ENCODE measurements at regions not wholly inside any gene's neighbourhood (a gene's known extent, or its start where the extent isn't known, plus 50 kb on each side); places are given as distances from the start of the nearest gene placed in this dataset.

DNA sequence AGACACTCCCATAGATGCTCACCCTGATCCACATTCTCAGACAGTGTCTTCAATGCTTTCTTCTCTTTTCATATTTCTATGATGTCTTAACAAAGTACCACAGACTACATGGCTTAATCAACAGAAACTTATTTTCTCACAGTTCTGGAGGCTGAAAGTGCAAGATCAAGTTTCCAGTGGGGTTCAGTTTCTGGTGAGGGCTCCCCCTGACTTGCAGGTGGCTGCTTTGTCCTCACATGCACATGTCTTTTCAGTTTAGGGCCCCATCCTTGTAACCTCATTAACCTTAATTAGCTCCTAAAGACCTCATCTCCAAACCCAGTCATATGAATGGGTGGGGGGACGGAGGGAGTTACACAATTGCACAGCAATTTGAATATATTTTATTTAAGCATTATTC is 335.8 kb downstream of the AASDHPPT start:
- no peaks in the 10 kb centered on the region for H3K4me1 ChIP-seq (ENCODE audit: control insufficient read depth, insufficient read depth, low read length)

DNA sequence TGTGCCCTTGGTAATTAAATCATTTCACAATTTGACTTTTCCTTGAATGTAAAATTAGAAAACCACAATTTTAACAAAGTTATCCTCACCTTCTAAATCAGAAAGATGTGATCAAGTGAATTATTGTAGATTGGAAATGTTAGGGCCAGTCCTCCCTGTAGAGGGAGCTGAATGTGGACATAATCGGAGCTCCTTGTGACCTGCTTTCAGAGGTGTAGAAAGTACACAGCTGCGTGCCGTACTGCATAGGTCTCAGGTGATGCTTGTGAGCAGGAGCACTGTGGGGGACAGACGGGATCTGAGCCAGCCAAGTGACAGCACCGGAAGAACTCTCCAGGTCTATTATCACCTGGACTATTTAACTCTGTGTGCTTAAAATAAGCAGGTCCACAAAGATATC is 338.0 kb downstream of the AASDHPPT start:
- no peaks in the 10 kb centered on the region for H3K27me3 ChIP-seq (ENCODE audit: control insufficient read depth, insufficient read depth, low read length)
- H3K4me2 ChIP-seq (ENCODE audit: low read length), result no peak overlapping the region
- no peak overlapping the region for H3K9ac ChIP-seq (ENCODE audit: low read depth, low read length)
- H3K4me1 ChIP-seq (ENCODE audit: control insufficient read depth, insufficient read depth, low read length), result peaks cover 6% of the 10 kb centered on the region
- H3K9me3 ChIP-seq (replicated peaks; ENCODE audit: low read length), result no peaks in the 10 kb centered on the region
- no peak overlapping the region for H3K4me3 ChIP-seq (ENCODE audit: low read length)
- no peaks in the 10 kb centered on the region for H3K36me3 ChIP-seq (ENCODE audit: insufficient read depth, low read length)

More for the DNA sequence above, 335.8 kb downstream of the AASDHPPT start:
- Histone ChIP-seq H3K36me3 (ENCODE audit: insufficient read depth, low read length) (no peaks in the 10 kb centered on the region), H3K9me3 (replicated peaks; ENCODE audit: low read length) (no peaks in the 10 kb centered on the region), H3K4me3 (ENCODE audit: low read length) (no peak overlapping the region), H3K4me2 (ENCODE audit: low read length) (no peak overlapping the region), H3K9ac (ENCODE audit: low read depth, low read length) (no peak overlapping the region), H3K27me3 (ENCODE audit: control insufficient read depth, insufficient read depth, low read length) (no peaks in the 10 kb centered on the region)

DNA sequence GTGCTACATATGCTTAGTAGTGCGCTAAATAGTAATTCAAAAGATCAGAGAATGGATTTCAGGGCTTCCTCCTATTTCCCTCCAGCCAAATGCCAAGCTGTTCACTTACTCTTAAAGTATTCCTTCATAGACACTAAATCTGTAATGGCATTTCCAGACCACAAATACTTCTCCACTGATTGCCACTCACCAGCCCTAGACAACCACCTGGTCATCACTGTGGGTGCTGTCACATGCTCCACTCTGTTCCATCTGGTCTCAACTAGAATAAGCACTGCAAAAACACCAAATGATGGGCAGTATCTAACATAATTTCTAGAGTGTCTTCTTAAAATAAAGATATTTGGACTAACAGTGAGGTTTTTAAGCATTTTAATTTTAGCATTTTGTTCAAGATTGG is 341.3 kb downstream of the AASDHPPT start:
- Histone ChIP-seq H3K27me3 (ENCODE audit: control insufficient read depth, insufficient read depth, low read length) (no peaks in the 10 kb centered on the region), H3K4me2 (ENCODE audit: low read length) (no peak overlapping the region), H3K4me3 (ENCODE audit: low read length) (no peak overlapping the region), H3K4me1 (ENCODE audit: control insufficient read depth, insufficient read depth, low read length) (peaks cover 10% of the 10 kb centered on the region), H3K9ac (ENCODE audit: low read depth, low read length) (no peak overlapping the region), H3K36me3 (ENCODE audit: insufficient read depth, low read length) (no peaks in the 10 kb centered on the region), H3K9me3 (replicated peaks; ENCODE audit: low read length) (no peaks in the 10 kb centered on the region)

DNA sequence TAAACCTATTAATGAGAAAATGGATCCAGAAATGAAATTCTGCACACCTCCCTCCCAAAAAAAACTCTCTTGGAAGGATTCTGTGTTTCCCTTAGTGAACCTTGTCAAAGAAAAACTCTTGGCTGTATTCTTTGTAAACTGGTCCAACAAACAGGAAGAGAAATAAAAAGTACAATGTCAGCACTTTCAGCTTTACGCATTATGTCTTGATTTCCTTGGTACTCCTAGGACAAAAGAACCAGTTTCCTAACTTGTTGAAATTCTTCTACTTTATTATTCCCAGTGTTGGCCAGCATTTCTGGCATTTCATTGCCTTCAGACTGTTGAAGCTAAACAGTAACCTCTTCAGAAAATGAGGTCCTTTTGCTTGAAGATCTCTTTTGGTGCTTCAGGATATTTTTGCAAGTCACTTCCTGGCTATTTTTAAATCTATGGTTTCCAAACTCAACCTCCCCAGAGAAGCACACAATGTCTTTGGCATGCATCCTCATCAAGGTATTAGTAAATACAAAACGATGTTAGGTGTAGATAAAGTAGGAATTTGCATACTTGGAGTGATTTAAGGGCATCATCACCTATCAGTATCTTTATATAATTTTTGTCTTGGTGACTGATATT is 342.7 kb downstream of the AASDHPPT start:
- no peak overlapping the region for H3K9ac ChIP-seq (ENCODE audit: low read depth, low read length)
- no peaks in the 10 kb centered on the region for H3K27me3 ChIP-seq (ENCODE audit: control insufficient read depth, insufficient read depth, low read length)
- peaks cover 20% of the 10 kb centered on the region for H3K4me1 ChIP-seq (ENCODE audit: control insufficient read depth, insufficient read depth, low read length)
- no peaks in the 10 kb centered on the region for H3K9me3 ChIP-seq (replicated peaks; ENCODE audit: low read length)
- H3K4me3 ChIP-seq (ENCODE audit: low read length), result no peak overlapping the region
- no peak overlapping the region for H3K4me2 ChIP-seq (ENCODE audit: low read length)
- no peaks in the 10 kb centered on the region for H3K36me3 ChIP-seq (ENCODE audit: insufficient read depth, low read length)

DNA sequence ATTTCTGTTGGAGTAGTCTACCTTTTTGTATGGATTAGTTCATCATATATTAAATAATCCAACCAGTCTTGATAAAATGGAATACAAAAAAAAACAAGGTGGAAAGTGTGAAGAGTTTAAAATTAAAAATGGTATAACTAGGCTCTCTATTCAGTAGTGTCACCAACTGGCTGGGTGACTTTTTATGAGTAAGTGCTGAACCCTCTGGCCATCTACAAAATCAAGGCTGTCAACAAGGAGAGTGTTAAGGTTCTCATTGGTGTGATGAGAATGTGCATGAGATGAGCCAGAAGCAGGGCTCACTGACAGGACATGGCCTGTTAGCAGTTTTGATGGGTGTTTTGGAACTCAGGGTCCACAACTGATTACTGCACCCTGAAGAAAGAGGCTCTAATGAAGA is 343.2 kb downstream of the AASDHPPT start:
- no peaks in the 10 kb centered on the region for H3K9me3 ChIP-seq (replicated peaks; ENCODE audit: low read length)
- no peak overlapping the region for H3K9ac ChIP-seq (ENCODE audit: low read depth, low read length)
- H3K4me1 ChIP-seq (ENCODE audit: control insufficient read depth, insufficient read depth, low read length), result peaks cover 20% of the 10 kb centered on the region
- H3K36me3 ChIP-seq (ENCODE audit: insufficient read depth, low read length), result no peaks in the 10 kb centered on the region
- no peak overlapping the region for H3K4me3 ChIP-seq (ENCODE audit: low read length)
- no peak overlapping the region for H3K4me2 ChIP-seq (ENCODE audit: low read length)
- H3K27me3 ChIP-seq (ENCODE audit: control insufficient read depth, insufficient read depth, low read length), result no peaks in the 10 kb centered on the region

DNA sequence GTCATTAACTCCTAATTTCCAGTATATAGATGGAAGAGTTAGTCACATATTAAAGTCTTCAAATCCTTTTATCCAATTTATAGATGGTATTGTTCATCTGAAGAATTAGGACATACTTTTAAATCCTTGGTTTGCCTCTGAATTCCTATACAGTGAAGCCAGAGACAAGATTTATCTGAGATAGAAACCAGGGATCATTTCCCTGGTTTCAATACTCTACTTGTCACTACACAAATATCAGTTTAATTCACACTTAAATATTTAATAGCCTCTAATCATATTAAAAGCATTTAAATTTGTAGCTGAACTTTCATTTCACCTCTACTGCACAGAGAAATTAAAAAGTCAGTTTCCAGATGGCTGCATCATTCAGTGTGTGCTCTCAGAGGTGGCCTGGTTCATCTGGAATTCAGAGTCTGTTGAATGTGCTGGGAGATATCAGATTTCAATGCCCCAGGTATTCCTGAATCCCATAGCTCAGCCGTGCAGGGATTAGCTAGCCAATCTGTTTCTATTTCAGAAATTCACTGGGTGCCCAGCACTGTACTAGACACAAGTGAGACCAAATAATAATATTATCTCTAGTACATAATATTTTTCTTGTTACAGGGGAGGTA is 344.3 kb downstream of the AASDHPPT start:
- Histone ChIP-seq H3K27me3 (ENCODE audit: control insufficient read depth, insufficient read depth, low read length) (no peaks in the 10 kb centered on the region), H3K9me3 (replicated peaks; ENCODE audit: low read length) (no peaks in the 10 kb centered on the region), H3K4me3 (ENCODE audit: low read length) (no peak overlapping the region), H3K36me3 (ENCODE audit: insufficient read depth, low read length) (no peaks in the 10 kb centered on the region), H3K9ac (ENCODE audit: low read depth, low read length) (no peak overlapping the region), H3K4me1 (ENCODE audit: control insufficient read depth, insufficient read depth, low read length) (peaks cover 20% of the 10 kb centered on the region), H3K4me2 (ENCODE audit: low read length) (no peak overlapping the region)

DNA sequence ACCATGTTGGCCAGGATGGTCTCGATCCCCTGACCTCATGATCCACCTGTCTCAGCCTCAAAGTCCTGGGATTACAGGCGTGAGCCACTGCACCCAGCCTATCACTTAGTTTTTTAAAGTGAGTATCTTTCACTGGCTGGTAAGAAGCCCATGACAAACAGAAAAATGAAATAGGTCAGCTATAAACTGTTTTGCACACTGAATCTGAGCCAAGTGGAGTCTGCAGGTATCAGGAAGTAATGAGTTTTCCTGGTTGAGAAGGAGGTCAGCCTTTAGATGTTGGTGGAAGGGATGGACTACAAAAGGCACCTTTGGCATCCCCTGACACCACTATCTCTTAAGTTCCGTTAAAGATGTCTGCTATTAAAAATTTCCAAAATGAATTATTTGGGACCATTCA is 345.1 kb downstream of the AASDHPPT start:
- Histone ChIP-seq H3K4me1 (ENCODE audit: control insufficient read depth, insufficient read depth, low read length) (peaks cover 20% of the 10 kb centered on the region), H3K9ac (ENCODE audit: low read depth, low read length) (no peak overlapping the region), H3K4me2 (ENCODE audit: low read length) (no peak overlapping the region), H3K36me3 (ENCODE audit: insufficient read depth, low read length) (no peaks in the 10 kb centered on the region), H3K9me3 (replicated peaks; ENCODE audit: low read length) (no peaks in the 10 kb centered on the region), H3K27me3 (ENCODE audit: control insufficient read depth, insufficient read depth, low read length) (no peaks in the 10 kb centered on the region), H3K4me3 (ENCODE audit: low read length) (no peak overlapping the region)

DNA sequence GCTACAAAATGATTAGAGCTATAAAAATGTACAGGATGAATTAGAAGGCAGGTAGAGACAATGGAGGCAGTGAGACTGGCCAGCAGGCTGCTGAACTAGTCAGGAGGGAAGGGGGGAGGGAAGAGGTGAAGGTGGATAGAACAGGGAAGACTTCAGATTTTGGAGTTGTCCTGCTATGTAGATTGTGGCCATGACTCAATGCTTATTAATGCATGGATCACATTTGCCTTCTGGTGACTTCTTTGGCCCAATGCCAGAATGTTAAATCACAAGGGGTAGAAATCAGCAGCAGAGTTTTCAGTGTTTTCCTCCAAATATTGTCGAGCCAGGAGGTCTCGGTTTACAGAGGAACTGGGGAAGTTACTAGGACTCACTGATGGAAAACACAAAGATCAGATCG is 346.6 kb downstream of the AASDHPPT start:
- H3K4me2 ChIP-seq (ENCODE audit: low read length), result peak overlapping the region; percentile 66
- H3K9me3 ChIP-seq (replicated peaks; ENCODE audit: low read length), result no peaks in the 10 kb centered on the region
- peaks cover 20% of the 10 kb centered on the region for H3K4me1 ChIP-seq (ENCODE audit: control insufficient read depth, insufficient read depth, low read length)
- H3K4me3 ChIP-seq (ENCODE audit: low read length), result peak overlapping the region; percentile 16
- H3K36me3 ChIP-seq (ENCODE audit: insufficient read depth, low read length), result no peaks in the 10 kb centered on the region
- peak overlapping the region; percentile 23 for H3K9ac ChIP-seq (ENCODE audit: low read depth, low read length)
- no peaks in the 10 kb centered on the region for H3K27me3 ChIP-seq (ENCODE audit: control insufficient read depth, insufficient read depth, low read length)

DNA sequence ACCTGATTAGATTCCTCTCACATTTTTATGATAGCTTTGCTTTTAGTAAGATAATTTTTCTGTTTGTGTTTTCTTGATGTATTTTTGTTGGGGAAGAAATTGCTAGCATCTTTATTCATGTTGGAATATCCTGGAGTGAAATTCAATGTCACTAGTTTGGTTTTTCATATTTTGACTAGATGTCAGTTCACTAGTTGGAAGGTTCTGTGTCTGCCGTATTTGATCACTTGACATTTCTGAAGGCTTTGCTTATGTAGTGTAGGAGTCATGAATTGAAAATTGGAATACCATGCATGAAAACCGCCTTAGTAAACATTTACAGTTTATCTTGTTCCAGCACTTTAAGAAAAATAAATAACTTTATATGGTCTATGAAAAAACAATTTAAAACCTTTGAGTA is 348.4 kb downstream of the AASDHPPT start:
- H3K4me3 ChIP-seq (ENCODE audit: low read length), result no peak overlapping the region
- no peaks in the 10 kb centered on the region for H3K9me3 ChIP-seq (replicated peaks; ENCODE audit: low read length)
- H3K27me3 ChIP-seq (ENCODE audit: control insufficient read depth, insufficient read depth, low read length), result no peaks in the 10 kb centered on the region
- peaks cover 15% of the 10 kb centered on the region for H3K4me1 ChIP-seq (ENCODE audit: control insufficient read depth, insufficient read depth, low read length)
- H3K9ac ChIP-seq (ENCODE audit: low read depth, low read length), result no peak overlapping the region
- H3K4me2 ChIP-seq (ENCODE audit: low read length), result no peak overlapping the region
- H3K36me3 ChIP-seq (ENCODE audit: insufficient read depth, low read length), result no peaks in the 10 kb centered on the region

DNA sequence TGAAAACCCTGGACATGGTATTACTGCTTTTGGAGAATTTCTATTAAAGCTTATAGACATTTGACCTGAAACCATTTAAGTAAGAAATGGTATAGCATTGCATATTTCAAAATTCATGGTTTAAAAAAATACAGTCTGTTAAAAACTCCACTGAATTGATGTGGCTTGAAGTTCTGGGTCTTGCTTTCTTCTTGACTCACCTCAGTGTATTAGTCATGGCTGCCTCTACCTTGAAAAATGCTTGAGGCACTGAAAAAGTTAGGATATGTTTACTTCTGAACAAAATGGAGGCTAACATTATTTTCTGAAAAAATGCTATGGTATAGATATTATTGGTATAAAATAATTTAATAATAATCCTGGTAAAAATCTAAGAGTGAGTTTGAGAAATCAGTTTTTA is 349.2 kb downstream of the AASDHPPT start:
- H3K27me3 ChIP-seq (ENCODE audit: control insufficient read depth, insufficient read depth, low read length), result no peaks in the 10 kb centered on the region
- peaks cover 15% of the 10 kb centered on the region for H3K4me1 ChIP-seq (ENCODE audit: control insufficient read depth, insufficient read depth, low read length)
- no peak overlapping the region for H3K4me3 ChIP-seq (ENCODE audit: low read length)
- H3K9ac ChIP-seq (ENCODE audit: low read depth, low read length), result no peak overlapping the region
- no peaks in the 10 kb centered on the region for H3K9me3 ChIP-seq (replicated peaks; ENCODE audit: low read length)
- H3K36me3 ChIP-seq (ENCODE audit: insufficient read depth, low read length), result no peaks in the 10 kb centered on the region
- H3K4me2 ChIP-seq (ENCODE audit: low read length), result no peak overlapping the region

DNA sequence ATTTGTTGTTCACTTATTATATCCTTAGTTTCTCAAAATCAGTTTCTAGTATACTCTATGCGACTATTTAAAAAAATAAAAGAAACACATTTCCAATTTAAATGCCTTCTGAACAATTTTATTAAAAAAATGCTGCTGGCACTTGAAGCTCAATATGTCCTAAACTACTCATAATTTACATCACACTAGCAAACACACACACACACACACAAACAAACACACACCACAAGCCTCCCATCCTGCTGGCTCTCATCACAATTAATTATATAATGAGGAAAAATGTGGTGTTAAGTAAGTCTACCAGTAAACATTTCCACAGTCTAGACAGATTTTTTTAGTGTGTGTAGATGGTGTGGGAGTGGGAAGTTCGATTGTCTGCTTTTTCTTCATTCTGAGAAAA is 350.3 kb downstream of the AASDHPPT start:
- Histone ChIP-seq H3K27me3 (ENCODE audit: control insufficient read depth, insufficient read depth, low read length) (no peaks in the 10 kb centered on the region), H3K9ac (ENCODE audit: low read depth, low read length) (no peak overlapping the region), H3K4me2 (ENCODE audit: low read length) (no peak overlapping the region), H3K9me3 (replicated peaks; ENCODE audit: low read length) (no peaks in the 10 kb centered on the region), H3K4me3 (ENCODE audit: low read length) (no peak overlapping the region), H3K36me3 (ENCODE audit: insufficient read depth, low read length) (no peaks in the 10 kb centered on the region), H3K4me1 (ENCODE audit: control insufficient read depth, insufficient read depth, low read length) (peaks cover 15% of the 10 kb centered on the region)

DNA sequence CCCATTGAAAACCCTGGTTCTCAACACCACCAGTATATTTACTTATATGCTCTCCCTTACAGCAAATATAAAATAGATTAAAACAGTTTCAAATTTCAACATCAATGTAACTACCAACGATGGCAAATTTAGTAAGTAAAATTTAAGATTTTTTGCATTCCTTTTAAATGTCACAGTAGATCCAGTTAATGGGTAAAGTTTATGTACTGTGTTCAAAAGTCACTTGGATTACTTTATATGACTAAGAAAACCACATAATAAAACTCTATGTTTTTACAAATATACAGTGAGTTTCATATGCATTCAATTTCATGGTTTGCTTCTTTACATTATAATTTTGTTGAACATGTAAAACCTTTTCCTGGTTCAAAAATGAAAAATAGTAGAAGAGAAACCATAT is 364.6 kb downstream of the AASDHPPT start:
- no peak overlapping the region for H3K9ac ChIP-seq (ENCODE audit: low read depth, low read length)
- H3K4me1 ChIP-seq (ENCODE audit: control insufficient read depth, insufficient read depth, low read length), result peaks cover 24% of the 10 kb centered on the region
- H3K4me3 ChIP-seq (ENCODE audit: low read length), result no peak overlapping the region
- H3K27me3 ChIP-seq (ENCODE audit: control insufficient read depth, insufficient read depth, low read length), result no peaks in the 10 kb centered on the region
- no peaks in the 10 kb centered on the region for H3K9me3 ChIP-seq (replicated peaks; ENCODE audit: low read length)
- no peaks in the 10 kb centered on the region for H3K36me3 ChIP-seq (ENCODE audit: insufficient read depth, low read length)
- H3K4me2 ChIP-seq (ENCODE audit: low read length), result peak overlapping the region; percentile 23
